GM19397 (cell line): ENCODE measurements at regions not wholly inside any gene's neighbourhood (a gene's known extent, or its start where the extent isn't known, plus 50 kb on each side); places are given as distances from the start of the nearest gene placed in this dataset.

ENCODE experiments used
- ATAC-seq: cut with Tn5 transposase; IDR thresholded peaks from one replicate; pipeline ENCODE4 v1.9.1; 2021; ENCODE audit warnings: mild to moderate bottlenecking, moderate library complexity; ENCODE audit not compliant: unreplicated experiment

GRCh38 chr12:126457776-126458175 is 1392.5 kb downstream of the AACS start:
- ATAC-seq: no peak

DNA sequence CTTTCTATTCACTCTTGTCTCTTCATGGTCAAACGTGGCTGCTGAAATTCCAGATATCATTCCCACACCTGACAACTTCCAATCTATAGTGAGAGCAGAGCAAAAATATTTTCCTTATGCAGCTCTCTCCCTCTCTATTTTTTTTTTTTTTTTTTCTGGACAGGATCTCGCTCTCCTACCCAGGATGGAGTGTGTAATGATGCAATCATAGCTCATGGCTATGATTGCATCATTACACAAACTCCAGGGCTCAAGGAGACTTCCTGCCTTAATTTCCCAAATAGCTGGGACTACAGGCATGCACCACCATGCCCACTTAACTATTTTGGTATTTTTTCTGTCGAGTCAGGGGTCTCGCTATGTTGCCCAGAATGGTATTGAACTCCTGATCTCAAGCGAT is 1398.9 kb downstream of the AACS start:
- no peak for ATAC-seq

GRCh38 chr12:126469211-126469610 is 1404.0 kb downstream of the AACS start:
- ATAC-seq: no peak

- no peak for ATAC-seq
Observed at GRCh38 chr12:126474703-126475102, 1409.5 kb downstream of the AACS start.

- no peak for ATAC-seq
Observed at GRCh38 chr12:126480451-126480850, 1415.2 kb downstream of the AACS start.

- no peak for ATAC-seq
Observed at GRCh38 chr12:126481688-126482087, 1416.5 kb downstream of the AACS start.

GRCh38 chr12:126482238-126482889 is 1417.1 kb downstream of the AACS start:
- ATAC-seq: no peak

DNA sequence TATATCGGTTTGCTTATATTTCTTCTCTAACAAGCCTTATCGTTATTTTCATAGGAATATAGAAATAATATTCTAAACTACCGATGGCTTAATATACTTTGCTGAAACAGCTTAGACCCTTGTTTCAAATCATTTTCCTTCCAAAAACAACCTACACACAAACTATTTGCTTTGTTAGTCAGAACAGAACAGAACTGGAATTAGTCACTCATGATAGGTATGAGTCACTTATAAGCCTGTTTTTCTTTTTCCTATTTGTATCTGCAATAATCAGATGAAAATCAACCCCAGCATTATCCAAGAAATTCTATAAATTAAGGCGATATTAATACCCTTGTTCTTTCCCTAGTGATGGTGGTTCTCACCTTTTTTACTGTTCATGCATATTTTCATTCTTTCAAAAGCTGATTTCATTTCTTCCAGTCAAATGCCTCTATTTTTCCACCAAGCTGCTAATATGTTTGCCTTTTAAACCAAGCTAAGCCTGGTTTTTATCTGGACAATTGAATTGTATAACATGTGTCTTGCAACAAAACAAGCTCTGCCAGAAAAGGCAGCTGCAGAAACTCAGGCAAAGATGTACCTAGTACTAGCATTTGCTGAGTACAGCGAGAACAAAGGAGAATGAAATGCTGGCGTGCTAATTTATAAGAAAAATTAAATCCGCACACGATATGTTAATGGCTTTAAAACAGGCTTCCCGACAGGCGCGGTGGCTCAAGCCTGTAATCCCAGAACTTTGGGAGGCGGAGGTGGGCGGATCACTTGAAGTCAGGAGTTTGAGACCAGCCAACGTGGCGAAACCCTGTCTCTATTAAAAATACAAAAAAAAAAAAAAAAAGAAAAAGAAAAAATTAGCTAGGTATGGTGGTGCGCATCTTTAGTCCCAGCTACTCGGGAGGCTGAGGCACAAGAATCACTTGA is 1418.2 kb downstream of the AACS start:
- ATAC-seq: no peak

DNA sequence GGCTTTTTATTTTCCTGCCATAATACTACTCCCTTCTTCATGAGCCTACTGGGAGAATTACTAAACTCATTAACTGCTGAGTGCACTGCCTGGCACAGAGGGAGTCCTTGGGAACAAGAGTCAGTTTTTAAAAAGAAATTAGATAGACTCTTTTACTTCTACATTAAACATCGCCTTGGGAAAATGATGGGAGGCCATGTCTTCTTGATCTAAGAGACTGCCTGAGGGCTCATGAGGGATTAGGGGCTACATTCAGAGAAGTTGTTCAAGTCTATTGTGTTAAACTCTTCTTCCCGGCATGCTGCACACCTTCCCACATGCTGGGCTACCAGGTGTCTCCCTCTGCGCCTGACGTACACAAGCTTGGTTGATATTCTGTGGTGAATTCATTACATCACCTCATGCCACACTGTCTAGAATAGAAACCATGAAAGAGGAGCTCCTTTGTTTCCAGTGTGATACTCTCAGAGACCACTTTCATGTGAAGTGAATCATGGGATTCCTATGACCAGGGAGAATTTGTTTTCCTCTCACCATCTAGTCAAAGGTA is 1422.3 kb downstream of the AACS start:
- ATAC-seq: no peak

DNA sequence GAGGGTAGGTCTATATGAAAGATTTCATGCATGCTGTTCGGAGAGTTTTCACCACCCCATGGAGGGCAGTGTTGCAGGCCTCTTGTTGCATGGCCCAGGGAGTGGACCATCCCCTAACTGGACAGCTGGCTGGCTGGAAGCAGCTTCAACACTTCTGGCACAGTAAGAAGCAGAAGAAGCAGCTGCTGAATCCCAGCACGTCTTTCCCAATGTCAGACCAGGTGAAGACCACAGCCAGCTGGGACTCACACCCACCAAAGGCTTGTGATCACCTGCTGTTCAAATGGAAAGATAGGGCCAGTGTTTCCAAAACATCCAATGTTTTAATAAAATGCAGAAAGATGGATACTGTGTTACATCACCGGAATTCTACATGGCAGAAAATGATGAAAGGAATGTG is 1423.6 kb downstream of the AACS start:
- ATAC-seq: no peak

- no peak for ATAC-seq
Observed at GRCh38 chr12:126492181-126492580, 1426.9 kb downstream of the AACS start.

DNA sequence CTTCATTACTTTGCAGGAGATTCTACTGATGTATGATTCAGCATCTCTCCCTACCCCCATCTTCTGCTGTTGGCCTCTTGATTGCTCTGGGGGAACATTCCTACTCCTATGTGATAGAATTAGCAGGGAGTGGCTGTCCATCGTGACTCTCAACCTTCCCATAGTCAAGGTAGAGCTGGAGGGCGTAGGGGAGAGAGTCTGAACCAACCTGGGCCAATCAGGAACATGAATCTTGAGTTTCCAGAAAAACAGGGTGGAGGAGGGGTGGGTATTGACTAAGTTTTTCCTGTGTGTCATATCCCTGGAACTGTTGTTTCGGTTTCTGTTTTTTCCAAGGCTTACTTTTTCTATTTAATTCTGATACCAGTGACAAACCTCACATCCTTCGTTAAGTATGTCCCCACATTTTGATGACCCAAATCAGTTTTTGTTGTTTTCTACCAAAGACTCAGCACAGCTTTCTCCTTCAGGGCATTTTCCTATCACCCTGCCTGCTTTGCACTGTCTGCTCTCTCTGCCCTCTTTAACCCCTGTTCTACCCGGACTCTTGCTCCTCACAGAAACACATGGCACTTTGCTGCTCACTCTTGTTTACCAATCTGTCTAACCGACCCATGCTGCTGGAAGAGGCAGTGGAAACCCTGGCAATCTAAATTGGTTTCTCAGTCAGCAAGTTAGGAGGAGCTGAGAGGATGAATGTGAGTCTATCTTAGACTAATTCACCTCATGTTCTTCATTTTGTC is 1428.3 kb downstream of the AACS start:
- ATAC-seq: no peak

DNA sequence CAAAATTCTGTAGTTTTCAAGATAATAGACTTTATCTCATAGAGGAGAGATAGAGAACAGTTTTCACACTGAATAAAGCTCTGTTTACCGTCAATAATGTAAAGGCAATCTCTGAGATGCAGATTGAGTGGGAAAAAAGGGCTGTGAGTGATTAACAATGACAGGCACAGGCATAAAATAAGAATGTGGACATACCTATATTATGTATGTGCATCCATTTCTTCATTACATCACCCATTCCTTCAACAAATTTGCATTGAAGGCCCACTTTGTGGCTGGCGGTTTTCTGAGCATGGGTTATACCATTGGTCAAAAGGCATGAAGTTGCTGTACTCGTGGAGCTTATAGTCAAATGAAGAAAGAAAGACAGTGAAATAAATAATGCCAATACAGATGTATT is 1431.0 kb downstream of the AACS start:
- no peak for ATAC-seq

- ATAC-seq: no peak
Observed at GRCh38 chr12:126506426-126507182, 1441.4 kb downstream of the AACS start.

GRCh38 chr12:126507231-126507630 is 1442.0 kb downstream of the AACS start:
- ATAC-seq: no peak

DNA sequence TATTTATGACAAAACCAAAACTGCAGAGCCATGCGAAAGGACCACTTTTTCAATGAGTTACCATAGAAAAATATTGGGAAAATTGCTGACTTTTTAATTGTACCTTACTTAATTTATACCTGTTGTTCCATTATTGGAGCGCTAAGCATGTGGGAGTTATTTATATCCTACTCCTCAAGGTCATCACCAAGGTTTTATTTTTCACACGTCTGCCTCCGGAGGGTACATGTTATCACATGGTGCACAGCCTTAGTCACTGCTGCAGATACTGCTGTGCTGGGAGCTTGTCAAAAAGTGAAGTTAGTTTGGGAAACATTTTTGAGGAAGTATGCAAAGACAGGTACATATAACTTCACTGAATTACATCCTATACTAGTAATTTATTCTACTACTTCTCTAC is 1444.3 kb downstream of the AACS start:
- no peak for ATAC-seq

DNA sequence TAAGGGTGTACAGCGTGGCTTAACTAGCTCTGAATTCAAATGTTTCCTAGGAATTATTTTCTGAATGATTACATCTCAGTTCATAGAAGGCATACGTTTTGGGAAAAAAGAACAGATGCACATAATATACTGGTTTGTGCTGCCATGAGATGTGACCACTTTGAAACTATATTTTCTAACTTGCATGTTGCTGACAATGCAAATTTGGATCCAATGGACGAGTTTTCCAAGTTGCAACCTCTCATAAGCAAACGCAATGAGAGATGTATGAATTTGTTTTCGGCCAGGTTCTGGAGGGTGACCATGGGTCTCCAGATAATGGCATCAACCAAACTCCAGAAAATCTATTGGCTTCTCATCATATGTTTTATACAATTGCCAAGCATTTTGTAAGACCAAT is 1445.4 kb downstream of the AACS start:
- no peak for ATAC-seq

DNA sequence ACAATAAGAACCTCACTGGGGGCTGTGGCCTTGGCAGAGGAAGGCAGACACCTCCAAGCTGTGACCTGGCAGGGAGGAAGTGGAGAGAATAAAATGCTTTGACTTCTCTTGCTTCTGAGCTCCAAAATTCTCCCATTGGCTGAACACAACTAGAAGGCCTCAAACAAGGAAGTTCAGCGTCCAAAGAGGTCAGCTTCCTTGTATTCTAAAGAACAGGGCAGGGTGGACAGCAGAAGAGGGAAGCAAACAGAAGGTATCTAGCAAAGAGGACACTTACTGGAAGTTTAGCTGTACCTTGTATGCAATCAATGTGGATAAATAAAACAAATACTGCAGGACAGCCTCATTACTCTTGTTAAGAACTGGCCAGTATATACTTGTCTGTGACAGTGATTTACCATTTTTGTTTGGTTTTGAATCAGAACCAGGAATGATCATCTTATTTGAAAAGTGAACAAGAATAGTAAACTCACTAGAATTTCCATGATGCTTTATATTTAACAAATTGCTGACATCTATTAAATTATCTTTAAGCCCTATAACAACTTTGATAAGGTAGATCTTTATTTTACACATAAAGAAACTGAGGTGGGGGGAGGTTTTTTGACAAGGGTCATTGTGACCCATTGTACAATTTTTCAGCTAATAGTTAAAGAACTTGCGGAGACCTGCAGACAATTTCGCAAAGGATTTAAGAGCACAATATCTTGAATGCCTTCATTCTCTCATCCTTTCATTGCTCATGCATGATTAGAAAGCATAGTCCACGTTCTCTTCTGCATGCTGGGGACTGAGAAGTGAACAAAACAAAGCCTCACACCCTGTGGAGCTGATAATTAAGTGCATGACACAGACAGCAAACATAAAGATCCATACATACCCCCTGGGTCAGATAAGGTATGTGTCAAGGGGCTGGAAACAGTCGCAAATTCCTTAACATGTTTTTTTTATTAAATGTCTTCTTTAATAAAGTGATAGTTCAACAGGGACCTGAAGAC is 1448.0 kb downstream of the AACS start:
- ATAC-seq: no peak

DNA sequence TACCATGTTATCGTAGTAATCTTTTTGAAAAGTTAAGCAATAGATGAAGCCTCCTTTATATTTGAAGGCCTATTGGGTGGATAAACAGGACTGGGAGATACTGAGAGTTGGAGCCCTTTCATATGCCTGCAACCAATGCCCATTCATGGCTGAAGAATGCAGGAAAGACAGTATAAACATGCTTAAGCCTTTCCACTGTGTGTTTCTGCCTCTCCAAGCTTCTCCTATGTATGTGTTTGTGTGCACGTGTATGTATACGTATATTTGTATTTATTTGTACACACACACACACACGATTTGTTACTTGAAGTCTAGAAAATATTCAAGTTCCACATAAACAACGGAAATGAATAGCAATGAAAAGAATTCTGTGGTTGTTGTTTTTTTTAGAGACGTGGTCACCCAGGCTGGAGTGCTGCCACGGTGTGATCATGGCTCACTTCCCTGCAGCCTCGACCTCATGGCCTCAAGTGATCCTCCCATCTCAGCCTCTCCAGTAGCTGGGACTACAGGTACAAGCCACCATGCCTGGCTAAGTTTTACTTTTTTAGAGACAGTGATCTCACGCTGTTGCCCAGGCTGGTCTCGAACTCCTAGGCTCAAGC is 1453.5 kb downstream of the AACS start:
- no peak for ATAC-seq
